Loucy (cell line): ENCODE measurements at regions not wholly inside any gene's neighbourhood (a gene's known extent, or its start where the extent isn't known, plus 50 kb on each side); places are given as distances from the start of the nearest gene placed in this dataset.

ENCODE experiments used
- H2AFZ ChIP-seq: fragments of 200-600 bp; sonication (generic); 2 replicates; pipeline ENCODE4 v1.6.0; 2016; ENCODE audit warnings: antibody characterized with exemption, mild to moderate bottlenecking, low read length, moderate library complexity
- H3F3A ChIP-seq: fragments of 200-600 bp; 2 replicates; pipeline ENCODE4 v1.6.0; 2016; ENCODE audit warnings: antibody characterized with exemption, low read depth, mild to moderate bottlenecking
- H3K27me3 ChIP-seq: fragments of 200-600 bp; sonication (generic); 2 replicates; pipeline ENCODE4 v1.6.1; 2014; ENCODE audit warnings: low read length, mild to moderate bottlenecking; ENCODE audit not compliant: insufficient read depth, poor library complexity, severe bottlenecking
- H3K36me3 ChIP-seq: fragments of 200-600 bp; sonication (generic); 2 replicates; pipeline ENCODE4 v1.6.1; 2016; ENCODE audit warnings: low read length; ENCODE audit not compliant: insufficient read depth
- H3K4me1 ChIP-seq: fragments of 200-600 bp; sonication (generic); 2 replicates; pipeline ENCODE4 v1.5.1; 2014; ENCODE audit warnings: low read length, mild to moderate bottlenecking; ENCODE audit not compliant: insufficient read depth, poor library complexity, severe bottlenecking
- H3K4me2 ChIP-seq: fragments of 200-600 bp; sonication (generic); 2 replicates; pipeline ENCODE4 v1.6.0; 2014; ENCODE audit warnings: antibody characterized with exemption, low read length, low read depth, mild to moderate bottlenecking; ENCODE audit not compliant: poor library complexity, severe bottlenecking
- H3K4me3 ChIP-seq: fragments of 200-600 bp; sonication (generic); 2 replicates; pipeline ENCODE4 v1.5.1; 2014; ENCODE audit warnings: low read length, mild to moderate bottlenecking, mixed read lengths; ENCODE audit not compliant: poor library complexity, severe bottlenecking
- H3K79me2 ChIP-seq: fragments of 200-600 bp; sonication (generic); 2 replicates; pipeline ENCODE4 v1.6.1; 2014; ENCODE audit warnings: low read length; ENCODE audit not compliant: insufficient read depth
- H3K9ac ChIP-seq: fragments of 200-600 bp; sonication (generic); 2 replicates; pipeline ENCODE4 v1.6.0; 2014; ENCODE audit warnings: mild to moderate bottlenecking, low read depth, low read length, moderate library complexity; ENCODE audit not compliant: poor library complexity, severe bottlenecking
- H3K9me2 ChIP-seq: fragments of 200-600 bp; sonication (generic); replicated peaks from 2 replicates; pipeline ENCODE4 v1.6.1; 2016; ENCODE audit warnings: low read depth, low read length, mixed read lengths
- H3K9me3 ChIP-seq: fragments of 200-600 bp; sonication (generic); 2 replicates; pipeline ENCODE4 v1.6.1; 2014; ENCODE audit warnings: mild to moderate bottlenecking, antibody characterized with exemption, low read length, low read depth; ENCODE audit not compliant: insufficient read depth
- H4K20me1 ChIP-seq: fragments of 200-600 bp; sonication (generic); 2 replicates; pipeline ENCODE4 v1.6.0; 2014; ENCODE audit warnings: antibody characterized with exemption, low read length, mild to moderate bottlenecking; ENCODE audit not compliant: insufficient read depth, poor library complexity, severe bottlenecking
- EZH2phosphoT487 ChIP-seq: fragments of 200-600 bp; IDR thresholded peaks from 2 replicates; pipeline ENCODE4 v1.6.1; 2018; ENCODE audit warnings: antibody characterized with exemption, mild to moderate bottlenecking, moderate library complexity, borderline replicate concordance
- TF ChIP-seq, protein P1 (sequence below): fragments of 200-600 bp; sonication (generic); conservative IDR thresholded peaks from 2 replicates; pipeline ENCODE4 v1.5.1; 2014; ENCODE audit warnings: mild to moderate bottlenecking, antibody characterized with exemption, low read length

DNA sequence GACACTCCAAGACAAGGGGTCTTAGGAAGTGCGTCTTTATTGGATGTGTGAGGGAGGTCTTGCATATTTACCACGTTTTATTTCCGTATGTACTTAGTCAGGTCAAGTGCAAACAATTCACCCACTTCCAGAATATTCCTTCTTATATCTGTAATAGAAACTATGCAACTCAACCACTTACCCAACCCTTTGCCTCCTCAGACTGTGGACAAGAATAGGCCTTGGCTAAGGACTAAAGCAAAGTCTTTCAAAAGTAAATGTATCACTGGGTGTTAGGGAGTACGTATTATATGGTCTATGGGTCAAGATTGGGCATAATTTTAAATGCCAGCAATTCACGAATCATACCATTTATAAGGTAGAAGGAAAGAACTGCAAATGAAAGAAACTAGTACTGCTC lies 484.8 kb downstream of the MBD2 start:
- no peaks in the 10 kb centered on the region for H3K27me3 ChIP-seq
- H2AFZ ChIP-seq: no peak overlapping the region
- no peaks in the 10 kb centered on the region for H3K36me3 ChIP-seq
- H3K9me3 ChIP-seq: no peaks in the 10 kb centered on the region
- no peaks in the 10 kb centered on the region for H3F3A ChIP-seq
- H3K79me2 ChIP-seq: no peaks in the 10 kb centered on the region
- no peak overlapping the region for H3K4me3 ChIP-seq
- H3K9ac ChIP-seq: no peak overlapping the region
- no peaks in the 10 kb centered on the region for H3K9me2 ChIP-seq
- H4K20me1 ChIP-seq: no peaks in the 10 kb centered on the region
- TF ChIP-seq, protein P1, sequence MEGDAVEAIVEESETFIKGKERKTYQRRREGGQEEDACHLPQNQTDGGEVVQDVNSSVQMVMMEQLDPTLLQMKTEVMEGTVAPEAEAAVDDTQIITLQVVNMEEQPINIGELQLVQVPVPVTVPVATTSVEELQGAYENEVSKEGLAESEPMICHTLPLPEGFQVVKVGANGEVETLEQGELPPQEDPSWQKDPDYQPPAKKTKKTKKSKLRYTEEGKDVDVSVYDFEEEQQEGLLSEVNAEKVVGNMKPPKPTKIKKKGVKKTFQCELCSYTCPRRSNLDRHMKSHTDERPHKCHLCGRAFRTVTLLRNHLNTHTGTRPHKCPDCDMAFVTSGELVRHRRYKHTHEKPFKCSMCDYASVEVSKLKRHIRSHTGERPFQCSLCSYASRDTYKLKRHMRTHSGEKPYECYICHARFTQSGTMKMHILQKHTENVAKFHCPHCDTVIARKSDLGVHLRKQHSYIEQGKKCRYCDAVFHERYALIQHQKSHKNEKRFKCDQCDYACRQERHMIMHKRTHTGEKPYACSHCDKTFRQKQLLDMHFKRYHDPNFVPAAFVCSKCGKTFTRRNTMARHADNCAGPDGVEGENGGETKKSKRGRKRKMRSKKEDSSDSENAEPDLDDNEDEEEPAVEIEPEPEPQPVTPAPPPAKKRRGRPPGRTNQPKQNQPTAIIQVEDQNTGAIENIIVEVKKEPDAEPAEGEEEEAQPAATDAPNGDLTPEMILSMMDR: no peak
- TF ChIP-seq EZH2phosphoT487: no peak
- no peaks in the 10 kb centered on the region for H3K4me1 ChIP-seq
- H3K4me2 ChIP-seq: no peak overlapping the region

DNA sequence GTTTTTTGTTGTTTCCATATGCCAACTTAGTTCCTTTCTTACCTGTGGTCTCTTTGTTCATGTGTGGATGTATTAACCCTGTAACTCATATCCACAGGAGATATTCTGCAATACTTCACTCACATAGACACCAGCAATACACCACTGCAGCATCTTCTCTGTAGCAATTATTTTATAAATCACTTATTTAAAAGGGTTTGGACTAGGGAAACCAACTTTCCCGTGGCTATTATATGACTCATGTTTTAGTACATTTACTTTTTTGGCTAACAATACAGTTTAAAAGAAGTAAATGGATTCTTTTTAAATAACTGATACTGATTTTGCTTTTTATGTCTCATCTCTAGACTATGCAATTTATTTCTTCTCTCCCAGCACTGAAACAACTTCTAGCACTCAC lies 488.9 kb downstream of the MBD2 start:
- Histone ChIP-seq H3K4me3 (no peak overlapping the region), H3K9ac (no peak overlapping the region), H3K27me3 (no peaks in the 10 kb centered on the region), H3K36me3 (no peaks in the 10 kb centered on the region), H3K9me2 (no peaks in the 10 kb centered on the region), H3K9me3 (no peaks in the 10 kb centered on the region), H3K79me2 (no peaks in the 10 kb centered on the region), H2AFZ (no peak overlapping the region), H3K4me2 (no peak overlapping the region), H4K20me1 (no peaks in the 10 kb centered on the region), H3K4me1 (no peaks in the 10 kb centered on the region), H3F3A (no peaks in the 10 kb centered on the region)
- TF ChIP-seq, protein P1: no peak
- TF ChIP-seq EZH2phosphoT487: no peak

DNA sequence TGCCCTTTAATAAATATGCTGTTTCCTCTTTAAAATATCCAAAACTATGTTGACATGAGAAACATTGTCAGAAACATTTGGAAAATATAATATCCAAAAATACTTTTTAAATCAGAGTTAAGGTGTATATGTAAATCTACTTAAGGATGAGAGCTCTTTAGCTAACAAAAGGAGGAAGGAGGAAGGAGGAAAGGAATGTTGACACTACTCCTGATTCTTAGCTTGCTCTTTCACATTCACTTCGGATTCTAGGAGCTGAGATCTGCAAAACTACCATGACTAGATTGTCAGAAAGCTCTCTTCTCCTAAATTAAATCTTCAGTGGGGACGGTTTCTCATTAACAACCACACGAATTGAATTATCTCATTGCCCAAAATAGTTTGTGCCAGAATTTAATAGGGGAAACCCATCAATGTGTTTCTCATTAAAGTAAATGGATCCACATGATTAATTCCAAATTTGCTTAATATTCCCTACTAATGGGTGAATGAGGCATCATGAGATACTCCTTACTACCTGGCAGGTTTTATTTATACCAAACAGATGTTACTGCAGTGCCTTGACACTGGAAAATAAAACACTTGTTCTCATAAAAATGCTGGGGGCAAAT lies 509.1 kb downstream of the MBD2 start:
- no peak for TF ChIP-seq EZH2phosphoT487
- TF ChIP-seq, protein P1: no peak
- Histone ChIP-seq H3F3A (peaks cover 5% of the 10 kb centered on the region; the same call in 1 of the 2 replicates), H3K9ac (no peak overlapping the region), H3K9me3 (no peaks in the 10 kb centered on the region), H3K4me3 (no peak overlapping the region), H3K4me1 (peaks cover 11% of the 10 kb centered on the region), H3K9me2 (no peaks in the 10 kb centered on the region), H4K20me1 (no peaks in the 10 kb centered on the region), H2AFZ (no peak overlapping the region), H3K27me3 (no peaks in the 10 kb centered on the region), H3K4me2 (no peak overlapping the region), H3K36me3 (no peaks in the 10 kb centered on the region), H3K79me2 (no peaks in the 10 kb centered on the region)
